ENCODE measurements at regions not wholly inside any gene's neighbourhood (a gene's known extent, or its start where the extent isn't known, plus 50 kb on each side); places are given as distances from the start of the nearest gene placed in this dataset.

GRCh38 chr5:56684159-56684558 is 131.2 kb upstream of the MAP3K1 start:
- no peaks in the 10 kb centered on the region for H3K27me3 ChIP-seq (ENCODE audit: insufficient read depth in 3 of 3, low read length in 2 of 3)
- H3K27ac ChIP-seq, result no peak overlapping the region
- no peak for ATAC-seq
- DNase-seq, result no peak
- intact Hi-C loops (cut with DNase I), result no loop called here
- no peak for TF ChIP-seq CTCF (IDR thresholded peaks at IDR 0.05)
- H3K4me3 ChIP-seq, result no peak overlapping the region
- H3K36me3 ChIP-seq (ENCODE audit: insufficient read depth in 1 of 2, low read depth in 1 of 2), result no peaks in the 10 kb centered on the region
- no peaks in the 10 kb centered on the region for H3K9me3 ChIP-seq
- 85 to 89% (median 87%) methylated on average over 3 of the region's 3 CpGs for WGBS, 3 donors
- H3K4me1 ChIP-seq, result no peaks in the 10 kb centered on the region

DNA sequence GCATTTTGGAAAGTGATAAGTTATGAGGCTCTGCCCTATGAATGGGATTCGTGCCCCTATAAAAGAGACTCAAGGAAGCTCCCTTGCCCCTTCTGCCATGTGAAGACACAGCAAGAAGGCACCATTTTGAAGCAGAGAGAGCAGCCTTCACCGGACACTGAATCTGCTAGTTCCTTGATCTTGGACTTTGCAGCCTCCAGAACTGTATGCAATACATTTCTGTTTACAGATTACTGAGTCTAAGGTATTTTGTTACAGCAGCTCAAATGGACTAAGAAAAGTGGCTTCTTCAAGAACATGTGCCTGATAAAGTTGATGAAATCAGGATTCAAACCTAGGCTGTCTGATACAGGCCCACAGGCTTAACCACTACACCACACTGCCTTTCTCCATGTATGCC is 131.6 kb upstream of the MAP3K1 start:
- DNase-seq, result no peak
- intact Hi-C loops (cut with DNase I), result no loop called here
- H3K9me3 ChIP-seq, result no peaks in the 10 kb centered on the region

GRCh38 chr5:56683281-56683680 is 132.1 kb upstream of the MAP3K1 start:
- Histone ChIP-seq H3K4me3 (no peak overlapping the region), H3K9me3 (no peaks in the 10 kb centered on the region), H3K36me3 (ENCODE audit: insufficient read depth in 1 of 2, low read depth in 1 of 2) (no peaks in the 10 kb centered on the region), H3K4me1 (no peaks in the 10 kb centered on the region), H3K27me3 (ENCODE audit: insufficient read depth in 3 of 3, low read length in 2 of 3) (no peaks in the 10 kb centered on the region), H3K27ac (no peak overlapping the region)
- intact Hi-C loops (cut with DNase I), result no loop called here
- DNase-seq (no peak), ATAC-seq (no peak)
- TF ChIP-seq CTCF (IDR thresholded peaks at IDR 0.05), result no peak
- WGBS, 3 donors, result 80 to 91% (median 84%) methylated on average over 1 of the region's 1 CpG

More for the DNA sequence above, 131.6 kb upstream of the MAP3K1 start:
- Histone ChIP-seq H3K36me3 (ENCODE audit: insufficient read depth in 1 of 2, low read depth in 1 of 2) (no peaks in the 10 kb centered on the region), H3K27me3 (ENCODE audit: insufficient read depth in 3 of 3, low read length in 2 of 3) (no peaks in the 10 kb centered on the region), H3K4me1 (no peaks in the 10 kb centered on the region), H3K27ac (no peak overlapping the region), H3K4me3 (no peak overlapping the region)
- no peak for ATAC-seq
- TF ChIP-seq CTCF (IDR thresholded peaks at IDR 0.05), result no peak
- WGBS, 3 donors, result 95 to 96% (median 95%) methylated on average over 2 of the region's 2 CpGs

DNA sequence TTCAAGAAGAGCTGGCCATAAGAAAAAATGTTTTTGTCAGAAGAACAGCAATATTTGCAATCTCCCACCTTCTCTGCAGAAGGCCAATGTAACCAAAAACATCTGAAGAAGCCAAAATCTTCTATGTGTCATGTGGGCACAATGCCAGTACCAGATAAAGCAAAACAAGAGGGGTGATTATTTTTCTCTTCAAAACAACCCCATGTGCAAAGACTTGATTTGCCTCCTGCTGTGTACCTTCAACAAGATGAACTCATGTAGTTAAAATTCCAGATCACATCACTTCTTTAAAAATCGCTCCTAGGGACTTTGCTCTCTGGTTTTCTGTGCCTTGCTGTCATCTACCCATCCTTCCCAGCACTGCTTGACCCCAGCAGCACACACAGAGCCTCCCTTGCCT is 134.0 kb upstream of the MAP3K1 start:
- DNase-seq (no peak), ATAC-seq (no peak)
- H3K36me3 ChIP-seq (ENCODE audit: insufficient read depth in 1 of 2, low read depth in 1 of 2), result no peaks in the 10 kb centered on the region
- intact Hi-C loops (cut with DNase I), result no loop called here
- 65 to 88% (median 80%) methylated on average over 1 of the region's 1 CpG for WGBS, 3 donors
- H3K27me3 ChIP-seq (ENCODE audit: insufficient read depth in 3 of 3, low read length in 2 of 3), result no peaks in the 10 kb centered on the region
- H3K9me3 ChIP-seq, result no peaks in the 10 kb centered on the region
- H3K27ac ChIP-seq, result no peak overlapping the region
- no peak for TF ChIP-seq CTCF (IDR thresholded peaks at IDR 0.05)
- H3K4me1 ChIP-seq, result no peaks in the 10 kb centered on the region
- no peak overlapping the region for H3K4me3 ChIP-seq

DNA sequence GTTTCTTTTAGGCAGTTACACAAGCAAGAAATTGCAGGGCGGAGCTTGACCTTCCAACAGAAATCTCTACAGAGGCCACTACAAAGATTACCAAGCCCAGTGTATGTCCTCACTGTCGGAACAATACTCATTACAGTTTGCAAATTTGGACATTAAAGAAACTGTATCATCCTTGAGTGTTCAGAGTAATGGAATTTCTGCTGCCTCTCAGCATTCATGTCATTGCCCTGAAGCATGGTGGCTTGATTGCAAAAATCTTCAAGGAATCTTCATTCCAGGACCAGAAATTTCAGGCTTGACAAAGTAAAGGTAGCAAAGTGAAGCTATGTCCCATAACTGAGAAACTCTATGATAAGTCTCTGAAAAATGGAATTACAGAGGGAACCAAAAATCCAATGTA is 134.6 kb upstream of the MAP3K1 start:
- no peak for ATAC-seq
- no peak for TF ChIP-seq CTCF (IDR thresholded peaks at IDR 0.05)
- Histone ChIP-seq H3K27ac (no peak overlapping the region), H3K36me3 (ENCODE audit: insufficient read depth in 1 of 2, low read depth in 1 of 2) (no peaks in the 10 kb centered on the region), H3K4me3 (no peak overlapping the region), H3K9me3 (no peaks in the 10 kb centered on the region), H3K27me3 (ENCODE audit: insufficient read depth in 3 of 3, low read length in 2 of 3) (no peaks in the 10 kb centered on the region), H3K4me1 (no peaks in the 10 kb centered on the region)
- DNase-seq, result no peak
- 91 to 100% (median 94%) methylated on average over 2 of the region's 2 CpGs for WGBS, 3 donors
- intact Hi-C loops (cut with DNase I), result no loop called here

All from psoas muscle (tissue), 7 donors.